DND-41 (cell line): ENCODE measurements at regions not wholly inside any gene's neighbourhood (a gene's known extent, or its start where the extent isn't known, plus 50 kb on each side); places are given as distances from the start of the nearest gene placed in this dataset.

Source experiments
- CTCF ChIP-seq: IDR thresholded peaks from 2 replicates; pipeline ENCODE4 v1.5.1; 2012; ENCODE audit warnings: borderline replicate concordance, low read length, moderate library complexity, mild to moderate bottlenecking; ENCODE audit not compliant: poor library complexity, severe bottlenecking; ENCODE audit errors: extremely low read depth
- EZH2 ChIP-seq: IDR thresholded peaks from 3 replicates; pipeline ENCODE4 v1.6.1; 2012; ENCODE audit warnings: borderline replicate concordance, low read depth, mild to moderate bottlenecking, moderate library complexity, low read length, inconsistent platforms; ENCODE audit not compliant: severe bottlenecking

- TF ChIP-seq CTCF (no peak), EZH2 (no peak)
These were observed 58.1 kb upstream of the DYNAP start for GRCh38 chr18:54532962-54533361.
